ENCODE measurements at regions not wholly inside any gene's neighbourhood (a gene's known extent, or its start where the extent isn't known, plus 50 kb on each side); places are given as distances from the start of the nearest gene placed in this dataset.

GRCh38 chr3:24551626-24552025 lies 57.0 kb upstream of the THRB start:
- H3K4me1 ChIP-seq (ENCODE audit: control insufficient read depth, insufficient read depth, low read length) = no peaks in the 10 kb centered on the region
- Mint-ChIP-seq H3K27ac (no peak overlapping the region), H3K4me1 (no peaks in the 10 kb centered on the region), H3K4me3 (no peak overlapping the region), H3K9me3 (no peaks in the 10 kb centered on the region), H3K27me3 (ENCODE audit: insufficient read depth) (no peaks in the 10 kb centered on the region), H3K36me3 (ENCODE audit: low read depth) (no peaks in the 10 kb centered on the region)
- no peaks in the 10 kb centered on the region for H3K9me3 ChIP-seq (ENCODE audit: control insufficient read depth, low read length)
- no peaks in the 10 kb centered on the region for H3K27me3 ChIP-seq (ENCODE audit: control insufficient read depth, insufficient read depth, low read length, poor library complexity, severe bottlenecking)
- H3K36me3 ChIP-seq (ENCODE audit: control insufficient read depth, insufficient read depth, low read length) = no peaks in the 10 kb centered on the region
- no peak for TF ChIP-seq CTCF (conservative IDR thresholded peaks at IDR 0.05)
- H3K9ac ChIP-seq (ENCODE audit: extremely low read depth, low read length, poor library complexity, severe bottlenecking) = no peak overlapping the region
- no peak overlapping the region for H3K27ac ChIP-seq (ENCODE audit: low read depth, low read length)
- DNase-seq = no peak
- WGBS, 2 experiments (ENCODE audit: insufficient coverage in 1 of 2, insufficient read length in 1 of 2) = 90% methylated on average over 2 of the region's 2 CpGs; no CpG with 5 or more reads in 1 of the 2 experiments
- no peak overlapping the region for H3K4me3 ChIP-seq (ENCODE audit: low read length)

- H3K4me3 Mint-ChIP-seq = no peak overlapping the region
- no peaks in the 10 kb centered on the region for H3K4me1 Mint-ChIP-seq
- H3K9me3 ChIP-seq (ENCODE audit: control insufficient read depth, low read length) = peaks cover 5% of the 10 kb centered on the region
- no peaks in the 10 kb centered on the region for H3K36me3 ChIP-seq (ENCODE audit: control insufficient read depth, insufficient read depth, low read length)
- H3K4me1 ChIP-seq (ENCODE audit: control insufficient read depth, insufficient read depth, low read length) = no peaks in the 10 kb centered on the region
- H3K27me3 Mint-ChIP-seq (ENCODE audit: insufficient read depth) = no peaks in the 10 kb centered on the region
- no peak overlapping the region for H3K27ac ChIP-seq (ENCODE audit: low read depth, low read length)
- peaks cover 7% of the 10 kb centered on the region for H3K9me3 Mint-ChIP-seq
- H3K27me3 ChIP-seq (ENCODE audit: control insufficient read depth, insufficient read depth, low read length, poor library complexity, severe bottlenecking) = no peaks in the 10 kb centered on the region
- H3K9ac ChIP-seq (ENCODE audit: extremely low read depth, low read length, poor library complexity, severe bottlenecking) = no peak overlapping the region
- no peak for TF ChIP-seq CTCF (conservative IDR thresholded peaks at IDR 0.05)
- H3K4me3 ChIP-seq (ENCODE audit: low read length) = no peak overlapping the region
- no peak for DNase-seq
- no peaks in the 10 kb centered on the region for H3K36me3 Mint-ChIP-seq (ENCODE audit: low read depth)
- 90 to 91% methylated on average over 2 to 3 of the region's 3 CpGs for WGBS, 2 experiments (ENCODE audit: insufficient coverage in 1 of 2, insufficient read length in 1 of 2)
- no peak overlapping the region for H3K27ac Mint-ChIP-seq
Measured at GRCh38 chr3:24562895-24563294, 68.2 kb upstream of the THRB start.

- H3K4me3 ChIP-seq (ENCODE audit: low read length) = no peak overlapping the region
- peaks cover 5% of the 10 kb centered on the region for H3K9me3 ChIP-seq (ENCODE audit: control insufficient read depth, low read length)
- Mint-ChIP-seq H3K4me1 (no peaks in the 10 kb centered on the region), H3K9me3 (peaks cover 7% of the 10 kb centered on the region), H3K27ac (no peak overlapping the region), H3K27me3 (ENCODE audit: insufficient read depth) (no peaks in the 10 kb centered on the region), H3K36me3 (ENCODE audit: low read depth) (no peaks in the 10 kb centered on the region), H3K4me3 (no peak overlapping the region)
- H3K9ac ChIP-seq (ENCODE audit: extremely low read depth, low read length, poor library complexity, severe bottlenecking) = no peak overlapping the region
- no peak for TF ChIP-seq CTCF (conservative IDR thresholded peaks at IDR 0.05)
- DNase-seq = no peak
- no peak overlapping the region for H3K27ac ChIP-seq (ENCODE audit: low read depth, low read length)
- no peaks in the 10 kb centered on the region for H3K4me1 ChIP-seq (ENCODE audit: control insufficient read depth, insufficient read depth, low read length)
- 100% methylated on average over 1 of the region's 1 CpG; no CpG with 5 or more reads in 1 of the 2 experiments for WGBS, 2 experiments (ENCODE audit: insufficient coverage in 1 of 2, insufficient read length in 1 of 2)
- no peaks in the 10 kb centered on the region for H3K36me3 ChIP-seq (ENCODE audit: control insufficient read depth, insufficient read depth, low read length)
- no peaks in the 10 kb centered on the region for H3K27me3 ChIP-seq (ENCODE audit: control insufficient read depth, insufficient read depth, low read length, poor library complexity, severe bottlenecking)
Measured at GRCh38 chr3:24565053-24565452, 70.4 kb upstream of the THRB start.

Data from endodermal cell (in vitro differentiated cells).